Panc1 (cell line): ENCODE measurements at regions not wholly inside any gene's neighbourhood (a gene's known extent, or its start where the extent isn't known, plus 50 kb on each side); places are given as distances from the start of the nearest gene placed in this dataset.

Source experiments
- ATAC-seq: fragments of 200-7000 bp; cut with Tn5 transposase; 2 replicates; pipeline ENCODE4 v1.9.1; 2020; ENCODE audit warnings: mild to moderate bottlenecking, moderate library complexity
- BruUV-seq: library from RNA; stranded (reverse); fragments of 400-500 nt; replicated peaks from 2 replicates; lab custom pipeline; 2021; lab: Mats Ljungman, UMichigan
- CTCF ChIA-PET: fragments of 300-600 bp; sonication (Branson Sonifier 250); formaldehyde crosslinking; loops from one replicate; lab custom pipeline; 2022; ENCODE audit warnings: antibody characterized with exemption; lab: Charles Lee
- POLR2A ChIA-PET: fragments of 300-600 bp; sonication (Branson Sonifier 250); formaldehyde crosslinking; loops from one replicate; lab custom pipeline; 2022; ENCODE audit warnings: antibody characterized with exemption; lab: Charles Lee
- DNase-seq: peaks from one replicate; pipeline ENCODE4 v3.0.0-alpha.2; 2010; ENCODE audit warnings: low read depth, low spot score
- H3K27ac ChIP-seq: 2 replicates; pipeline ENCODE4 v1.5.1; 2011; ENCODE audit warnings: mild to moderate bottlenecking, low read length, inconsistent platforms
- H3K27me3 ChIP-seq: fragments of 200-500 bp; sonication (Bioruptor generic); 2 replicates; pipeline ENCODE4 v1.6.0; 2014; ENCODE audit warnings: low read length, inconsistent platforms; ENCODE audit not compliant: control insufficient read depth, insufficient read depth
- H3K36me3 ChIP-seq: fragments of 200-500 bp; sonication (Bioruptor generic); 2 replicates; pipeline ENCODE4 v1.5.1; 2014; ENCODE audit warnings: inconsistent platforms, mild to moderate bottlenecking, low read length, moderate library complexity; ENCODE audit not compliant: control insufficient read depth, insufficient read depth
- H3K4me1 ChIP-seq: 2 replicates; pipeline ENCODE4 v1.5.1; 2011; ENCODE audit warnings: inconsistent platforms, mild to moderate bottlenecking, low read length, moderate library complexity; ENCODE audit not compliant: control insufficient read depth, insufficient read depth
- H3K4me3 ChIP-seq, 2 experiments: 2 replicates each; pipeline ENCODE4 v1.5.1; 2011 to 2012; ENCODE audit warnings: low read depth in 2 of 2, low read length in 2 of 2, mild to moderate bottlenecking in 2 of 2, inconsistent platforms in 1 of 2, moderate library complexity in 1 of 2
- H3K9me3 ChIP-seq: fragments of 200-500 bp; sonication (Bioruptor generic); 2 replicates; pipeline ENCODE4 v1.5.1; 2014; ENCODE audit warnings: low read depth, mild to moderate bottlenecking, inconsistent platforms, low read length, moderate library complexity; ENCODE audit not compliant: control insufficient read depth, insufficient read depth
- POLR2AphosphoS5 ChIP-seq: IDR thresholded peaks from 2 replicates; pipeline ENCODE4 v1.6.1; 2012; ENCODE audit warnings: mild to moderate bottlenecking, low read depth, low read length, moderate library complexity
- REST ChIP-seq, 2 experiments: IDR thresholded peaks; 2 replicates each; pipeline ENCODE4 v1.6.1; 2011 to 2012; ENCODE audit warnings: low read depth in 2 of 2, control low read depth in 1 of 2, low read length in 1 of 2, mild to moderate bottlenecking in 1 of 2, moderate library complexity in 1 of 2; ENCODE audit not compliant: insufficient read depth in 1 of 2
- SIN3A ChIP-seq: IDR thresholded peaks from 2 replicates; pipeline ENCODE4 v1.6.1; 2012; ENCODE audit warnings: low read depth, mild to moderate bottlenecking, low read length, moderate library complexity, borderline replicate concordance; ENCODE audit not compliant: insufficient read depth
- TCF7L2 ChIP-seq: IDR thresholded peaks from 2 replicates; pipeline ENCODE4 v1.6.1; 2011; ENCODE audit warnings: mild to moderate bottlenecking, low read depth, low read length, inconsistent platforms
- in situ Hi-C: cut with HindIII; loops from 2 replicates; pipeline ENCODE4 v1.10.0; 2016; ENCODE audit warnings: low sequenced_read_pairs, low pct_unique_long_range_greater_than_20kb
- intact Hi-C: fragments of 100-400 bp; cut with micrococcal nuclease; formaldehyde crosslinking; loops from one replicate; pipeline ENCODE4 v1.10.0; 2022; ENCODE audit not compliant: unreplicated experiment
- TF ChIP-seq, protein P1 (sequence below): fragments of 450-650 bp; IDR thresholded peaks from 2 replicates; pipeline ENCODE4 v1.5.1; 2017; ENCODE audit warnings: mild to moderate bottlenecking

GRCh38 chr3:3499987-3500386 is 299.2 kb upstream of the LRRN1 start:
- intact Hi-C loops (no loop called here), in situ Hi-C loops (no loop called here)
- Histone ChIP-seq H3K27me3 (no peaks in the 10 kb centered on the region), H3K4me1 (no peaks in the 10 kb centered on the region), H3K27ac (no peak overlapping the region), H3K4me3 (no peak overlapping the region), H3K9me3 (no peaks in the 10 kb centered on the region), H3K36me3 (no peaks in the 10 kb centered on the region)
- BruUV-seq = no TSS peak
- ChIA-PET CTCF (no interaction called here), POLR2A (no interaction called here)
- ATAC-seq (no peak), DNase-seq (no peak)
- TF ChIP-seq, protein P1, sequence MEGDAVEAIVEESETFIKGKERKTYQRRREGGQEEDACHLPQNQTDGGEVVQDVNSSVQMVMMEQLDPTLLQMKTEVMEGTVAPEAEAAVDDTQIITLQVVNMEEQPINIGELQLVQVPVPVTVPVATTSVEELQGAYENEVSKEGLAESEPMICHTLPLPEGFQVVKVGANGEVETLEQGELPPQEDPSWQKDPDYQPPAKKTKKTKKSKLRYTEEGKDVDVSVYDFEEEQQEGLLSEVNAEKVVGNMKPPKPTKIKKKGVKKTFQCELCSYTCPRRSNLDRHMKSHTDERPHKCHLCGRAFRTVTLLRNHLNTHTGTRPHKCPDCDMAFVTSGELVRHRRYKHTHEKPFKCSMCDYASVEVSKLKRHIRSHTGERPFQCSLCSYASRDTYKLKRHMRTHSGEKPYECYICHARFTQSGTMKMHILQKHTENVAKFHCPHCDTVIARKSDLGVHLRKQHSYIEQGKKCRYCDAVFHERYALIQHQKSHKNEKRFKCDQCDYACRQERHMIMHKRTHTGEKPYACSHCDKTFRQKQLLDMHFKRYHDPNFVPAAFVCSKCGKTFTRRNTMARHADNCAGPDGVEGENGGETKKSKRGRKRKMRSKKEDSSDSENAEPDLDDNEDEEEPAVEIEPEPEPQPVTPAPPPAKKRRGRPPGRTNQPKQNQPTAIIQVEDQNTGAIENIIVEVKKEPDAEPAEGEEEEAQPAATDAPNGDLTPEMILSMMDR = no peak
- TF ChIP-seq REST (IDR thresholded peaks at IDR 0.05; ENCODE audit: insufficient read depth in 1 of 2, low read depth in 2 of 2, low read length in 1 of 2) = no peak

DNA sequence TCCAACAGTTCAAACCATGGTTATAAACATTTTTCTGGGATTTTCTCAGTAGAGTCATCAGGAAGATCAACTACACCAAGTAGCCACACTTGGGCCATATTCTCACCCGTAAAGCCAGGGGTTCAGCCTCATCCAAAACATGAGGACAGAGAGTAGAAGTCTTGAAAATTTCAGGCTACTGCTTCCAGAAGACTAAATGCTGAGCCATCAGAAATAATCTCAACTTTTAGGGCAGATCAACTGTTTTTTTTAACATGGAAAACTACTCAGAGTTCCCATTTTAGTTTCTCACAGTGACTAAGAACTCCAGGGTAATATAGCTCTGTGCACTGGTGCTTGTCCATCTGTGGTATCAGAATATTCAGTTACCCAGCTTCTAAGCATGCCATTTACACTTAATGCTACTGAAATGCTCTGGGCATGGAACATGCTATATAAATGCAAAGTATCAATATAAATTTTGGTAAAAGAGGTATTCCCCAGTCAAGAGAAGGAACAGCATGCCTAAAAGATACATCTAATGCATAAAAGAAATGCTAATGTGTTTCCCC is 300.1 kb upstream of the LRRN1 start:
- intact Hi-C loops (no loop called here), in situ Hi-C loops (no loop called here)
- Histone ChIP-seq H3K4me1 (no peaks in the 10 kb centered on the region), H3K36me3 (no peaks in the 10 kb centered on the region), H3K27ac (no peak overlapping the region), H3K27me3 (no peaks in the 10 kb centered on the region), H3K9me3 (no peaks in the 10 kb centered on the region), H3K4me3 (no peak overlapping the region)
- TF ChIP-seq TCF7L2 (no peak), SIN3A (no peak), REST (IDR thresholded peaks at IDR 0.05; ENCODE audit: insufficient read depth in 1 of 2, low read depth in 2 of 2, low read length in 1 of 2) (no peak), POLR2AphosphoS5 (no peak)
- TF ChIP-seq, protein P1 = no peak
- DNase-seq (no peak), ATAC-seq (no peak)
- POLR2A ChIA-PET = no interaction called here
- BruUV-seq = no TSS peak
- CTCF ChIA-PET = no interaction called here
